ENCODE measurements at regions not wholly inside any gene's neighbourhood (a gene's known extent, or its start where the extent isn't known, plus 50 kb on each side); places are given as distances from the start of the nearest gene placed in this dataset.

DNA sequence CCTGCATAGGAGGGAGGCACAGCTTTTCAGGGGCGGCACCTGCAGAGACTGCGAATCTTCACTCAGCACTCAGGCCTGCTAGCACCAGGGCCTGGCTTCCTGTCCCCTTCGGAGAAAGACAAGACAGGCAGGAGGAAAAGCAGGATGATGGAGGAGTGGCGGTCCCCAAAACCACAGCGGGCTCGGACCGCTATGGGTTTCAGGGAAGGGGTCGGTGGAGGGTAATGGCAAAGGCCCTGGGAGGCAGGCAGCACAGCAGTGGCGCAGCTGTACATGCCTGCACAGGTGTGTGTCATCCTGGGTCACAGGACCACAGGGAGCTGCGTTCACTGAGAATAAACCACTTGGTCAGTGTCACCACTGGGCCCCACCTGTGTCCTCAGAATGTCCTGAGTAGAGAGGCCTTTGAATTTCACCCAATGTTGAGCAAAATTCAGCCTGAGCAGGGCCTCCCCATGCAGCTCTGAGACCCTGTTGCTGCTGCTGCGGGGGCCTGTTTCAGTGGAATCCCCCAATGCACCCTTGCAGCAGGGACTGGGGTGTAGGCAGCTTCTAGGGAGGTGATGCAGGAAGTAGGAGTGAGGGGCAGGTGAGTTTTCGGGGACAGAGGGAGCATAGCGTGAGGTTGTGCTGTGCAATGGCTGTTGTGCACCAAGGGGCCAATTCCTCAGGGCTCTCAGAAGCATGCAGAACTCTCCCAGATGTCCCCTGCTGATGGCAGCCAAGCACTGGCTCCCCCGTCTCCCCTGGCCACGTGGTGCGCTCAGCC lies 90.6 kb upstream of the PPP2R2D start:
- H3K9me3 ChIP-seq (ENCODE audit: low read depth, low read length, poor library complexity, severe bottlenecking) = no peaks in the 10 kb centered on the region
- no peak for DNase-seq (ENCODE audit: low spot score)
- H3K27me3 ChIP-seq (replicated peaks; ENCODE audit: insufficient read depth, low read depth, low read length, poor library complexity) = peaks cover 10% of the 10 kb centered on the region
- H3K36me3 ChIP-seq (ENCODE audit: insufficient read depth, low read length, poor library complexity, severe bottlenecking) = no peaks in the 10 kb centered on the region
- CTCF ChIA-PET = no interaction called here
- POLR2A ChIA-PET (ENCODE audit: low non-redundant PET) = no interaction called here
- intact Hi-C loops (cut with micrococcal nuclease; ENCODE audit: unreplicated experiment) = no loop called here
- no TSS peak for BruUV-seq (replicated peaks)
- TF ChIP-seq EZH2 (IDR thresholded peaks at IDR 0.05; ENCODE audit: borderline replicate concordance, low read depth, low read length, poor library complexity, severe bottlenecking) = no peak
- TF ChIP-seq CTCF (conservative IDR thresholded peaks at IDR 0.05; ENCODE audit: low read depth, low read length) = no peak
- no peak overlapping the region for H3K27ac ChIP-seq (ENCODE audit: low read depth, low read length, poor library complexity, severe bottlenecking)
- no peaks in the 10 kb centered on the region for H3K4me1 ChIP-seq (ENCODE audit: insufficient read depth, low read length, poor library complexity, severe bottlenecking)
- no peak overlapping the region for H3K4me3 ChIP-seq (ENCODE audit: low read depth, low read length, poor library complexity, severe bottlenecking)

- ChIA-PET POLR2A (ENCODE audit: low non-redundant PET) (no interaction called here), CTCF (no interaction called here)
- Histone ChIP-seq H3K4me3 (ENCODE audit: low read depth, low read length, poor library complexity, severe bottlenecking) (no peak overlapping the region), H3K36me3 (ENCODE audit: insufficient read depth, low read length, poor library complexity, severe bottlenecking) (no peaks in the 10 kb centered on the region), H3K27ac (ENCODE audit: low read depth, low read length, poor library complexity, severe bottlenecking) (no peak overlapping the region), H3K27me3 (replicated peaks; ENCODE audit: insufficient read depth, low read depth, low read length, poor library complexity) (peaks cover 17% of the 10 kb centered on the region), H3K4me1 (ENCODE audit: insufficient read depth, low read length, poor library complexity, severe bottlenecking) (no peaks in the 10 kb centered on the region), H3K9me3 (ENCODE audit: low read depth, low read length, poor library complexity, severe bottlenecking) (no peaks in the 10 kb centered on the region)
- intact Hi-C loops (cut with micrococcal nuclease; ENCODE audit: unreplicated experiment) = no loop called here
- TF ChIP-seq EZH2 (IDR thresholded peaks at IDR 0.05; ENCODE audit: borderline replicate concordance, low read depth, low read length, poor library complexity, severe bottlenecking) = no peak
- TF ChIP-seq CTCF (conservative IDR thresholded peaks at IDR 0.05; ENCODE audit: low read depth, low read length) = no peak
- BruUV-seq (replicated peaks) = no TSS peak
- no peak for DNase-seq (ENCODE audit: low spot score)
These were observed 89.8 kb upstream of the PPP2R2D start for GRCh38 chr10:131810805-131811629.

DNA sequence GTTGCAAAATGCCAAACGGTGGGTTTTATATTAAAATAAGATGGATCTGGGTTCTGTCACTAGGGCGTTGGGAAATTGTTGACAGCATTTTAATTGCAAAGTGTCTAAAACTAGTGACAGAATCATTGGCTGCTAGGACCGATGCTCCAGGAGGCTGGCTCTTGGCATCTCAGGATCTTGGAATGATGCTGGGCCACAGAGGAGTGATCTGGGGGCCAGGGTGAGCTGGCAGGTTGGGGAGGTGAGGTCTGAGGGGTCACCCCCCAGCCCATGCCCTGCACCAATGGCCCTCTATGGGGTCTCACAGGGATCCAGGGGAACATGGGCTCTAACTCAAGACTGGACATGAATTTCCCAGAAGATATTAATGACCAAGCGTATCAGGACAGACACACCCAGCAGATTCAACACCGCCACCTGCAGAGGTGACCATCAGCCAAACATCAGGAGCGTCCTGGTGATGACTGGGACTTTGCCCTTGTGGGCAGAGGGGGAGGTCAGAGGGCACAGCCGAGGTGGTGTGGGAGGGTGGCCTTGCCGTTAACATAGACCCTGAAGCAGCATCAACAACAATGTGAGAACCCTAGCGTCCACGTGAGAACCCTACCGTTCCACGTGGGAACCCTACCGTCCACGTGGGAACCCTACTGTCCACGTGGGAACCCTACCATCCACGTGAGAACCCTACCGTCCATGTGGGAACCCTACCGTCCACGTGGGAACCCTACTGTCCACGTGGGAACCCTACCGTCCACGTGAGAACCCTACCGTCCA lies 89.0 kb upstream of the PPP2R2D start:
- Histone ChIP-seq H3K27me3 (replicated peaks; ENCODE audit: insufficient read depth, low read depth, low read length, poor library complexity) (peaks cover 25% of the 10 kb centered on the region), H3K36me3 (ENCODE audit: insufficient read depth, low read length, poor library complexity, severe bottlenecking) (no peaks in the 10 kb centered on the region), H3K9me3 (ENCODE audit: low read depth, low read length, poor library complexity, severe bottlenecking) (no peaks in the 10 kb centered on the region), H3K27ac (ENCODE audit: low read depth, low read length, poor library complexity, severe bottlenecking) (no peak overlapping the region), H3K4me1 (ENCODE audit: insufficient read depth, low read length, poor library complexity, severe bottlenecking) (no peaks in the 10 kb centered on the region), H3K4me3 (ENCODE audit: low read depth, low read length, poor library complexity, severe bottlenecking) (no peak overlapping the region)
- POLR2A ChIA-PET (ENCODE audit: low non-redundant PET) = no interaction called here
- intact Hi-C loops (cut with micrococcal nuclease; ENCODE audit: unreplicated experiment) = no loop called here
- no peak for DNase-seq (ENCODE audit: low spot score)
- TF ChIP-seq EZH2 (IDR thresholded peaks at IDR 0.05; ENCODE audit: borderline replicate concordance, low read depth, low read length, poor library complexity, severe bottlenecking) (no peak), CTCF (conservative IDR thresholded peaks at IDR 0.05; ENCODE audit: low read depth, low read length) (no peak)
- CTCF ChIA-PET = no interaction called here
- BruUV-seq (replicated peaks) = no TSS peak
